ENCODE measurements at regions not wholly inside any gene's neighbourhood (a gene's known extent, or its start where the extent isn't known, plus 50 kb on each side); places are given as distances from the start of the nearest gene placed in this dataset.

DNA sequence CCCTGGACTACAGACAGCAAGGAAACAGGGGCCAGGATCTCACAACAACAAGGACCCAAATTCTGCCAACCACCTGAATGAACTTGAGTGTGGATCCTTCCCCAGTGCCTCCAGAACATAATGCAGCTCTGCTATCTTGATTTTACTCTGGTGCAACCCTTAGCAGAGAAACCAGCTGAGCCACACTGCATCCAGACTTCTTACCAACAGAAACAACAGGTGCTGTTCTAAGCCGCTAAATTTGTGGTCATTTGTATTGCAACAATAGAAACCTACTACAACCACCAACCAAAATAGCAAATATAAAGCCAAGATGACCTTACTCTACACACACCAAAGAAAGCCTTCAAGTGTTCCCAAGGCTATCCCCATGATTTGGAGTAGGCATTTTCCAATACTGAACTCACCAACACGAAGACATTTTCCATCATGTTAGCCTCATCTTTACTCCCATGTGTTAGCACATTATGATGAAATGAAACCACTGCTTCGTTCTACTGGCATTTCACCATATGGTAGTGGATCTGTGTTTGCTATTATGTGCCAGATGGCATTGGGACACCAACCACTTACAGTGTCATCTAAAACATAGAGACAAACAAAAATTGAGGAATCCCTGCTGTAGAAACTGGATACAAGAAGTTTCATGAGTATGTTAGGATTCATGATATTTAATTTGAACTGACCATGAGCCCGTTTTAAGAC, 249.8 kb upstream of the ID4 start:
- TF ChIP-seq EZH2phosphoT487 (IDR thresholded peaks at IDR 0.05; ENCODE audit: borderline replicate concordance) = no peak
- TF ChIP-seq POLR2AphosphoS5 (IDR thresholded peaks at IDR 0.05; ENCODE audit: low read depth, low read length) = no peak
- no peak for TF ChIP-seq CTCF (IDR thresholded peaks at IDR 0.05 in 2 of 3, conservative IDR thresholded peaks at IDR 0.05 in 1 of 3; ENCODE audit: borderline replicate concordance in 1 of 3, insufficient read depth in 1 of 3, low read depth in 2 of 3, low read length in 2 of 3)
- TF ChIP-seq SIN3A (IDR thresholded peaks at IDR 0.05; ENCODE audit: low read depth) = no peak
- no peak for TF ChIP-seq YY1 (IDR thresholded peaks at IDR 0.05; ENCODE audit: extremely low read depth, insufficient replicate concordance, low read depth, low read length)
- TF ChIP-seq RAD21 (IDR thresholded peaks at IDR 0.05; ENCODE audit: low read depth) = no peak
- TF ChIP-seq EZH2 (IDR thresholded peaks at IDR 0.05) = no peak
- TF ChIP-seq POLR2A (IDR thresholded peaks at IDR 0.05; ENCODE audit: borderline replicate concordance, extremely low read depth, insufficient read depth, insufficient read length) = no peak
- TF ChIP-seq SP1 (IDR thresholded peaks at IDR 0.05; ENCODE audit: low read depth) = no peak
- no peak for TF ChIP-seq JUND (IDR thresholded peaks at IDR 0.05)
- TF ChIP-seq REST (IDR thresholded peaks at IDR 0.05; ENCODE audit: low read depth) = no peak
- no peak for TF ChIP-seq ZBTB33 (IDR thresholded peaks at IDR 0.05; ENCODE audit: extremely low read depth, insufficient replicate concordance, low read length)
